ENCODE measurements at regions not wholly inside any gene's neighbourhood (a gene's known extent, or its start where the extent isn't known, plus 50 kb on each side); places are given as distances from the start of the nearest gene placed in this dataset.

DNA sequence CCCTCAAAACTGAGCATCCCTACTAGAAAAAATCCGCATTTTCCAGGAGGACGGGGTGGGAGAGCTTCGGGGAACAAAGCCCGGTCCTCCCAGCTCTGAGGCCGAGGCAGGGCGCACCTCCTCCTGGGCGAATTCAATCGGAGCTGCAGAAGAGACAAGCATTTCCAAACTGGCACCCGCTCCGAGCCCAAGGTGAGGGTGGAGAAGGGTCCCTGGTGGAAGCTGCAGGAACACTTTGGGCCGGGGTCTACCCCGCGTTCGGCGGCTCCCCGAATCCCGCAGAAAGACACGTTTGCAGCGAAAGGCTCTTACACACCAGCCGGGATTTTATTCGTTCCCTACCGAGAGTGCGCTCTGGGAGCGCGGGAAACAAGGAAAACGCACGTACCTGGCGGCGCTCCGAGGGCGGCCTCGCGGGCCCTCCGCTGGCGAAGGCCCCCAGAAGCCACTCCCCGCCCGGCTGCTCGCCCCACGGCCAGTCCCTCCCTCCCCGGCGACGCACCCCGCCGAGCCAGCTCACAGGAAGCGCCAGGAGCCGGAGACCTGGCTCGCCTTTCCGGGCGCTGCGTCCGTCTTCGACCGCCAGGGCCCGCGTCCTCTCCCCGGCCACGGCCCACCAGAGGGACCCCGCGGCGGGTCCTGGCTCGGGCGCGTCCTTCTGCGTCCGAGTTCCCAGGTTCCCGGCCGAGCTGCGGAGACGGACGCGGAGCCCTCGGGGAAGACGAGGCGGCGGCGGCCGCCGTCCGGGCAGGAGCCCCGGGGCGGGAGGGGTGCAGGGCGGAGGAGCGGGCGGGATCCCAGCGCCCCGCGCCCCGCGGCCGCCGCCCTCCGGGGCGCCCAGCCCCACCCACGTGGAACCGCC lies 49.8 kb upstream of the BAHCC1 start:
- peak; percentile 58 for DNase-seq

All from activated naive CD4-positive, alpha-beta T cell treated with Interleukin-2 at 50 U/mL for 16 hours (primary cell).